Left colon (tissue), 2 donors: ENCODE measurements at regions not wholly inside any gene's neighbourhood (a gene's known extent, or its start where the extent isn't known, plus 50 kb on each side); places are given as distances from the start of the nearest gene placed in this dataset.
A peak's percentile ranks its signal among the peaks of the same experiment; 100 is the strongest.

Experiments
- ATAC-seq: fragments of 200-7000 bp; cut with Tn5 transposase; one replicate; pipeline ENCODE4 v1.9.1; 2020; ENCODE audit warnings: mild to moderate bottlenecking, moderate library complexity
- DNase-seq, 2 donors: peaks; one replicate each; pipeline ENCODE4 v3.0.0-alpha.2; 2020
- intact Hi-C, 2 donors: fragments of 100-400 bp; cut with DNase I in 1 of 2; cut with micrococcal nuclease in 1 of 2; formaldehyde crosslinking; loops; one replicate each; pipeline versions ENCODE4 v1.11.2 to v1.14.0; 2022; cut with DNase I, micrococcal nuclease
- donor health status: DM: no; HTN: no; CAD: no.
- donor health status: DM: yes; HTN: yes; CAD: no.

DNA sequence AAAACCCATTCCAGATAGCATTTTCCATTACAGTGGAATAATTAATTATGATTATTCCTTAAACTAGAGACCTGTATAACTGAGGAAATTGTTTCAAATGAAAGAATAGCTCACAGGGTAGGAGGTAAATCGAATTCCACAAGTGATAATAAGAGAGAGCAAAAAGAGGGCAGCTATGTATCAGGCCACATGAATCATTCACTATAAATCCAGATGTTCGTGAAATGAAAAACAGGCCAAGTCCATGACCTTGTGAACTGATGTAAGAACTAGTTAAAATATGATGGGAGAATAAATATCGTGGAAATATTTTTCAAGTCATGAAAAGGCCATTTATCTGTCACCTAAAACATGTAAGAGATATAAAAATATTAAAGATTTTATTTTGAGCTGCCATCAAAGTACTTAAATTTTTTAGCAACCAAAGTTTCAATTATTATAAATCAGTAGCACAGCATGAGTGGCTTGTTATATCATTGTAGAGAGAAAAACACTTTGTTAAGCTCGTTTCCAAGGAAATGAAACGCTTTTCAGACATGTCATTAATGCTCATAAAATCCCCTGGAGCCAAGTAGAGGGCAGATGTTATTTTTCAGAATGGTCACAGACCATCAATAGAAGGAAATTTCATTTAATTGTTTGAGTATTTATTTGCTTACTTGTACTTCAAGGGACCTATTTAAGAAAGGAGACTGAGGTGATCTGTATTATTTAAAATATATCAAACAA, 120.6 kb upstream of the CDKN3 start:
- ATAC-seq (no peak), DNase-seq (no peak)
- intact Hi-C loops = no loop called here

DNA sequence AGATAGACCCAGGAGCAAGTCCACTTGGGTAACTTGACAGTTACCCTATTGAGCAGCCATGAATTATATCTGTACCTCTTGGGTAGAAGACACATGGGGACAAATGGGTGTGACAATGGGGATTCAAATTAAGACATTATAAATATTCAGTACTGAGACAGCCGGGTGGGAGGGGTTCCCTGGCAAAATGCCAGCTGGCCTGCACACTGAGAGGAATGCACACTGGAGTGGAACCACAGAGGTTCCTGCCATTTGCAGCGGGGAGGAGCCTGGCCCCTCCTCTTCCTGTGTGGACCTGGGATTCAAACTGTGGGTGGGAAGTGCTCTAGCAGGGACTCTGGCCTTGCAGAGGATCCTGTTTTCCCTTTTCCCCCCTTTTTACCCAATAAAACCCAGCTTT, 118.7 kb upstream of the CDKN3 start:
- intact Hi-C loops = no loop called here
- no peak for ATAC-seq

DNA sequence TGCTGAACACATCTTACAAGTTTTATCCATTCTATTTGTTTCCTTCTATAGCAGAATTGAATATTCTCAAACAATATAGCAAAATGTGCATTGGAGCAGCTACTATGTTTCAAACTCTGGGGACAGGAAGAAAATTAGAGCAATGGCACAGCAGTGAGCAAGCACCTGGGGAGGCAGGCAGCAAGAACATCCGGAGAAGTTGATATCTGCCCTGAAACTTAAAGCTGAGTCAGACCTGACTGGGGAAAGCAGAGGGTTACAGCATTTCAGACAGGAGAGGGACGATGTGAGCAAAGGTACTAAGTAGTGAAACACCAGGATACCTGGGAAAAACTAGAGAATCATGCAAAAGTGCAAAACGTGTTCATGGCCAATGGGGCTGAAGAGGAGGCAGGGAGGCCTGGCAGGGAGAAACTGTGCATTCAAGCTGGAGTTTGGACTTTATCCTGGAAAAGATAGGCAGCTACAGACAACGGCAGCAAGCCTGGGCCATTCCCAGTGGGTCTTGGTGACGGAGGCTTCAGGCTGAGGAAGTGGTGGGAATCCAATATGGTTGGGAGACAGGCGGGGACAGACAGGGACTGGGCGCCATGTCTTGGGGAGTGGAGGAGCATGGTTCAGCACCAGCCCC, 118.0 kb upstream of the CDKN3 start:
- intact Hi-C loops = no loop called here
- no peak for DNase-seq
- no peak for ATAC-seq

More for the DNA sequence above, 118.7 kb upstream of the CDKN3 start:
- DNase-seq = no peak

DNA sequence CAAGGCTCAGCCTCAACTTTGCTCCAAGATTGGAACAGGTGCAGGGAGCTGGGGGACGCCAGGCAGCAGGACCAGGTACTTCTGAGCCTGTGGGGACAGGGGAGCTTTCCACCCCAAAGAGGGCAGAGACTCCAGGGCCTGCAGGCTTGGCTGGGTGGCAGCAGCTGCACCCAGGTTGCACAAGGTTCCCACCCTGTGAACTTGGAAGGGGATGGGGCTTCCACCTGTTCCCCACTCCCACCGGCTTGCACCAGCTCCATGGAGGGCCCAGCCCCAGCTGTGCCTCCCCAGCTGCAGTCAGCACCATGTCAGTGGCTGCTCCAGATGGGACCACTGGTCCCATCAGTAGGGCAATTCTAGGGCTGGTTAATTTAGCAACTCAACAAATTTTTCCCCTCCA, 114.0 kb upstream of the CDKN3 start:
- intact Hi-C loops = no loop called here
- DNase-seq = no peak
- no peak for ATAC-seq

DNA sequence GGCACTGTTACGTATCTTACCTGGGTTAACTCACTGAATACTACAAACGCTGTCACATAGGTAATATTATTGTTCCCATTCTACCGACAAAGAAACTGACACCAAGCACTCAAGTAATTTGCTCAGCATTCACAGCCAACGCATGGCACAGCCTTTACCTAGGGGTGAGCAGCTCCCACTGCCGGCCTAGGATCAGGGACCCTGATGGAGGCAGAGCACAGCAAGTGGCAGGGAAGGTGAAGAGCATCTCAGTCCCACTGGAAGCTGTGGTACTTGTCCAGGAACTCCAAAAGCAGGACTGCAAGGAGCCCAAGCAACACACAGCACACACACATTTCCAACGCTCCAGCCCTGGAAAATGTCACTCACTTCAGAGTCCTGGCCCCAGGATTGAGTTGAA, 111.8 kb upstream of the CDKN3 start:
- intact Hi-C loops = no loop called here
- DNase-seq = no peak
- ATAC-seq = no peak

DNA sequence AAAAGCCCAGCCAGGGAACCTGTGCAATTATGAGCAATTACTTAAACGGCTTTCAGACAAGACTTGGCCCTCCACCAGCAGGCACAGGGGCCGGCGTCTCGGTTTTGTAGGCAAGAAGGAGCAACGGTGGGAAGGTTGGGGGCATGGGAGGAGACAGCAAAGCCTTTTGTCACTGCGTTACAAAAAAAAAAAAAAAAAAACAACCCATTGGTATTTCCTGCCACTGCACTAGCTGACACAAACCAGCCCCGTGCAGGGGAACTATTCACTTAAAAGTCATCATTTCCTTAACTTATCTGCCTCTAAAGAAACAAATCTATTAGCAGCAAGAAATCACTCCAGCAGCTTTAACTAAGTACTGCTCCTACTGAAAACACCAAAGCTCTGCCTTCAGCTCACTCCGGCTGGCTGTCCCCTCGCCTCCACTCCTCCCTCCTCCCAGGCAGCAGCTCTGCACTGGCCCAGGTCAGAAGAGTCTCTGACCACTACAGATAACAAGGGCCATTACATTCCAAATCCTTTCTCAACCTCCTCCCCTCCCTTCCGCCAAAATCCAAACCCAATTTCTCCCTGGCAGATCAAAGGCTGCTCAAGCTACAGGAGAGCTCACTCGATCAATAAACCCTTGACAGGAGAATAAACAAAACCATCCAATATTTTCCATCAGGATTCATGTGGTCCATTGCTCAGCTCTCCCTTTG, 105.2 kb upstream of the CDKN3 start:
- ATAC-seq (no peak), DNase-seq (no peak)
- intact Hi-C loops = no loop called here

DNA sequence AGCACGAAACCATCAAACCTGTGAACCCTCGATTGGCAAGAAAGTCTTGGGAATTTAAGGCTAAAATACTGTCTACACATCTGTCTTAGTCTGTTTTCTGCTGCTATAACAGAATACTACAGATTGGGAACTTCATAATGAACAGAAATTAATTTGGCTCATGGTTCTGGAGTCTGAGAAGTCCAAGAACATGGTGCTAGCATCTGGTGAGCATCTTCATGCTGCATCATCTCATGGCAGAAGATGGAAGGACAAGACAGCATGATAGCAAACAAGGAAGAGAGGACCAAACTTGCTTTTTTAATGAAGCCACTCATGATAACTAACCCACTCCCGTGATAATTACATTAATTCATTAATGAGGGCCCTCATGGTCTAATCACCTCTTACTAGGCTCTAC, 102.0 kb upstream of the CDKN3 start:
- no peak for ATAC-seq
- intact Hi-C loops = no loop called here

DNA sequence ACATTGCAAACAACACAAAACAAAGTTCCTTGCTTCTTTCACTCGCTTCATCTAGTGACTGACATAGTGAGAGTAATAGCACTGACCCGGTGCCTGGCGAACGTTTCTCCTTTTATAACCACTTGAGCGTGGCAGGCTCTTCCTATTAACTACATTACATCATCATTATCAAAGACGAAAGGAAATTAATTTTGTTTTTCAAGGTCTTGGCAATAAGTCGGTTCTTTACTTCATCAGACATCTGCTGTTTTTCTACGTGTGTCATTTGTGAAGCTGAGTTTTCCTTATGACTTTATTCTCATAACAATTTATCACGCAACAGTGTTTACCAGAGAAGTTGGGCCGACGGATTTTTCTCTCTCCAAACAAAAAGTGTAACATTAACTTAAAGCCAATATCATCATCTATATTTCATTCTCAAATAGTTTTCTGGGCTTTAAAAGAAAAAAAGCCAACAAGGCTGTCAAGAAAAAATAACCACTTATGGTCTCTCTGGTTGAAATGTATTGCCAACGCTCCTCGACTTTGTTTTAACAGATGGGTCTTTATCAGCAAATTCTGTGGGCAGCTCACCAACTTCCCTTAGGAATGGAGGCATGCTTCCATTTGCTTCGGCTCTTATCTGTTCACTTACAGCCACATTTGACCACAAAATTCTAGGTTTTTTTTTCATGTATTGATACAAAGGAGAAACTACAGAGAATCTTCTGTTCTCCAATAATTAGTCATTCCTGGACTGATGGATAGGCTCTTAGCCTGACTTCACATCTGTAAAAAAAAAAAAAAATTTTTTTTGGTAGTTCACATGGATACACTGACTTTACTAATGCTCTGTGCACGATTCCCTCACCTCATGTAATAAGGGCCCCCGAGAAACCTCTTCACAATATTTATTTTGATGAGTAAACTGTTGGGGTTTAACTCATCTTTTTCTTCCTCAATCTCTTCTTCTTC, 97.1 kb upstream of the CDKN3 start:
- peak; percentile 20 for ATAC-seq
- intact Hi-C loops = no loop called here
- DNase-seq = no peak

More for the DNA sequence above, 102.0 kb upstream of the CDKN3 start:
- no peak for DNase-seq

DNA sequence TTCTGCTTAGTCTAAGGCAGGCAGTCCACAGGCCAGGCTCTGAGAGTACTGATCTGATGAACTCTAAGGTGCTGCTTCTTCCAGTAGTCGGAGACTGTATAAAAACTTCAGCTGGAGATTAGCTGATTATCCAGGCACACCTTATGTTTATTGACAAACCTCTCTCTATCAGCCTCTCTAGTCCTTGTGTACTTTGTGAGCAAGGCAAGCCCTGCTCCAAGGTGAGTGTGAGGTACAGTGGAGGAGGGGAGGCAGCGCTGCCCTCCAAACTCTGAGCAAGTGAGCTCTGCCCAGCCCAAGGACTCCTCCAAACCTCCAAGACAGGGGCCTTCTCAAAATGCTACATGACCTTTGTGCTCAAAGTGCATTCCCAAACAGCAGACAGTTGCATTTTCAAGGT, 95.9 kb upstream of the CDKN3 start:
- DNase-seq = peak in 1 of 2 donors; percentile 16
- intact Hi-C loops = no loop called here

DNA sequence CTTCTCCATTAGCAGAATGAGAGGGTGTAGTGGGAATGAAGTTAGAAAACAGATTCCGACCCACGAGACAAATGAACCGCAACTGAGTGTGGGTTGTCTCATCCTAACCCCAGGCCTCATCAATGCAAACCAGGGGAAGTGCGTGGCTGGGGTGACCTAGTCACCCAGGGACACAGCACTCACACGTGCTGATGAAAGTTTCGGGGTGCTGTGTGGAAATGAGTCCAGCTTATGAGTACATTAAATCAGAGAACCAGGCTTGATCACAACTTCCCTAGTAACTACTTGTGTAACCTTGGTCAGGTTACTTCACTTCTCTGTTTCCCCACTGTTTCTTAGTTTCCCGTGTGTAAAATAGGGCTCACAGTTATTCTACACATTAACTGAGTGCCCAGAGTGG, 95.4 kb upstream of the CDKN3 start:
- ATAC-seq = no peak
- intact Hi-C loops = no loop called here

More for the DNA sequence above, 95.9 kb upstream of the CDKN3 start:
- ATAC-seq = peak; percentile 98

DNA sequence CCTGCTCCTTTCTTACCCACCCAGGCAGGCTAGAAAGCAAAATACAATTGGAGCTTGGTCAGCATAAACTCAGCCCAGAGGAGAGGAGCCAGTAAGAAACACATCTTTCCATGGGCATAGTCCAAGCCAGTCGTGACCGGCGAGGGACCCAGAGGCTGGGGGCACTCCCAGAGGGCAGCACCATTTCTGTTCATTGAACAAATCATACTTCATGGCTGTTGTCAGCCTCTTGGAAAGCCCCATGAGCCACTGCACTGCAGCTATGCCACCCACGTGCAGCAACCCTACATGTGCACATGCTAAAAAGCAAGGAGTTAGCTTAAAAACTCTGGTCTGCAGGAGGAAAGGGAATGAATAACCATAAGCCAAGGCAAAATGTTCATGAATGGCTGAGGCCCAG, 90.0 kb upstream of the CDKN3 start:
- intact Hi-C loops = no loop called here
- DNase-seq = no peak
- ATAC-seq = no peak

More for the DNA sequence above, 95.4 kb upstream of the CDKN3 start:
- no peak for DNase-seq

DNA sequence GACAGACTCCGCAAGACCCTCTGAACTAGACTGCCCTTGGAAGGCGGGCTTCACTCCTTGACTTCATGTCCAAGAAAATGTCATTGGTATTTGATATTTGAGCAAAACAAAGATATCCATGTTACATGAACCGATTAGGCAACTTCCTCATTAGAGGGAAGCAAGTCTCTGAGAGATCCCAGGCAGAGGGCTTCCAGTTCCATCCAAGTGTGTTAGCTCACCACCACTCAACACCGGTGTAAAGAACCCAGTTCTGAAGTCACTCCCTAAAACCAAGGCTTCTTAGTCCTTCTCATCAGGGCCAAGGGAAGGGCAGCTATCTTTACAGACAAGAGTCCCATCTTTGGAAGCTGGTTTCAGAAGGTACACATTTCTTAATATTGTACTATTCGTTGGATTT, 87.2 kb upstream of the CDKN3 start:
- intact Hi-C loops = no loop called here
- ATAC-seq (no peak), DNase-seq (no peak)

DNA sequence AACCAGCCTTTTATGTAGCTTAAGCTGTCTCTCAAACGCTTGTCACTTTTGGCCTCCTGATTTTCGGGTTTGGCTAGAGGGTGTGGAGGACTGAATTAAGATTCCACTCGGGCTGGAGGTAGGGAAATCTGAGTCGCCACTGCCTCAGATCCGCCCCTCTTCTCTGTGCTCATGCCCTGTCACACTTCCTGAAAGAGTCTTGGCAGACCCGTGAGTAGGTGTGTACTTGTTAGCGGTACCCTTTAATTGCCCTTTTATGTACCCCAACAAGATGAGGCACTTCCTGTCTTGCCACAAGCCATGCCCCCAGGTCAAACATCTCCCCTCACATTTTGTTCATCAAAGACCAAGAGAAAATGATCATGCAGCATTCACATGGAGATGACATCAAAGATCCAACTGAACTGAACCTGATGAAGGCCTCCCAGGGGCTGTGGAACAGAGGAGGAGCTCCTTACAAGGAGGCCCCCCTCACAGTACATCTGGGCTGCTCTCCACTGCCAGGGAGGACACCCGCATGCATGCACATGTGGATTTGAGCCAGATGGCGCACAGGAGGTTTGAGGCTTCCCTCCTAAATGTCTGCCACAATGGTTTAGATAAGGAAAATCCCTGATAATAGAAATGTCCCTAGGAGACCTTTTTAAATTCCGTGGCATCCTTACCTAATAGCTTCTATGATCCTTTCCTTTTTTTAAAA, 86.5 kb upstream of the CDKN3 start:
- intact Hi-C loops = no loop called here
- no peak for ATAC-seq

DNA sequence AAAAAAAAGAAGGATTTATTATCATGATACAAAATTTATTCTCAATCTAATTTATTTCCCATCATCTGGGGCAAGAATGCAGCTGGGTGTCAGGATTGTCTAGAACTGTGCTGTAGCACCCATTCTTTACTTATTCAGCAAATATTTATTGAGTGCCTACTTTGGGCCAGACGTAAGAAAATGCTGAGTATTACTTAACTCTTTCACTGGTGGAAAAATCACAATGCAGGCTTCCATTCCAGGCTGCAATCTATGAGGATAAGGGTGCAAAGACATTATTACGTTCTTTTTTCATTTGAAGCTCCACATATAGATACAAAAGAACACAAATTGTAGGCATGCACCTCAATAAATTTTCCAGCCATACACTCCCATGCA, 86.0 kb upstream of the CDKN3 start:
- ATAC-seq (no peak), DNase-seq (no peak)
- intact Hi-C loops = no loop called here

More for the DNA sequence above, 86.5 kb upstream of the CDKN3 start:
- DNase-seq = no peak

DNA sequence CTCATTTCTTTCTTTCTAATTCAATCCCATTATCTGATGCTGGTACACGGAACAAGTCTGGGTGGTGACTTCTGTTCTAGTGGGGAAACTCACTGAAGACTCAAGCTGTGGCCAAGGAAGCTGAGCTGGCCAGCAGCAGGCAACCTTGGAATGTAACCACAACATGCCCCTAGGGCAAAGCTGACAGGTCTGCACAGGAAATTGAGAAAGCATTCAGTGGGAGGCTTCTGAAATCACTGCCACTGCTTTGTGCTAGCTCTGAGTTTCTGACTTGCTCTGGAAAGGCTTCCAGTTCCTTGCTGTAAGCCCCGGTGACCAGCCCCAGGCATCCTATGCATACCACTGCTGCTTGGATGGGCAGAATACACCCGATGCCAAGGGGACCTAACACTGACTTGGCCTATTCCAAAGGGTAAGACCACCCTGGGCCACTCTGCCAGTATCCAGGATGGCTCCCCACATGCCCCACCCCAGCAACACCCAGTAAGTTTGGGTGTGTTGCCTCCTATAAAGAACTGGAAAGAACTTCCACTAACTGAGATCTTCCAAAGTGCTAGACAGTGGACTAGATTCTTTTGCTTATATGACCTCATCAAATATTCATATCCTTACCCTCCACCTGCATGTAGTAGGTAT, 84.5 kb upstream of the CDKN3 start:
- ATAC-seq (no peak), DNase-seq (no peak)
- intact Hi-C loops = no loop called here

DNA sequence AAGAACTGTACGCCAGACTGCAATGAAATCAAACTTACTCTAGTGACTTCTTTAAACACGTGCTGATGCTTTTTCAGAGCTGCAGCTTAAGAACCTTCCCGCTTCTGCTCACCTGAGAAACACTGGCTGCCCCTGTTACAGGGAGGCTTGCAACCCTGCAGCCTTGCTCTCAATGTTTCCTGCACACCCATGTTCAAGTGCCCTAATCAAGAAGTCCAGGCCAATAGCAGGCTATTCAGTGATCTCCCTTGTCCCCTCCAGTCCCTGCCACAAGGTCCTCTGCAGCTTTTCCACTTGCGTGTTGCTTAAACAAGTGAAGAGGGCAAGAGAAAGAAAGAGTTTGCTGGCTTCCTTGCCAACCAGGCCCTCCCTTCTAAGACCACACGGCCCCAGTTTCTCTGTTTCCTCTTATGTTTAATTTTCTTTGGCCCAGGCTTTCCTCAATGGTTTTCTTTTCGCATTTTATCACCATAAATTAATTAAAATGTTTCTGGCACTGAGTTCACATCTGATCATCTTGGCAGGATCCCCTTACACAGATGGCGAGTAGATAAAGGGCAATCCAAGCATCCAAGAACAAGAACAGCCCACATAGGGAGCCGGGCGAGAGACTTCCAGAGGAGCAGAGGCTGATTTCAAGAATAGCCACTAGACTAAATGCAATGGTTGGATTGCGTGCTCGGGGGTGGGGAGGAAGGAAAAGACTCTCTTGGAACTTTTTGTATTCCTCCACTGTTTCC, 82.3 kb upstream of the CDKN3 start:
- intact Hi-C loops = no loop called here
- ATAC-seq = no peak
- no peak for DNase-seq

DNA sequence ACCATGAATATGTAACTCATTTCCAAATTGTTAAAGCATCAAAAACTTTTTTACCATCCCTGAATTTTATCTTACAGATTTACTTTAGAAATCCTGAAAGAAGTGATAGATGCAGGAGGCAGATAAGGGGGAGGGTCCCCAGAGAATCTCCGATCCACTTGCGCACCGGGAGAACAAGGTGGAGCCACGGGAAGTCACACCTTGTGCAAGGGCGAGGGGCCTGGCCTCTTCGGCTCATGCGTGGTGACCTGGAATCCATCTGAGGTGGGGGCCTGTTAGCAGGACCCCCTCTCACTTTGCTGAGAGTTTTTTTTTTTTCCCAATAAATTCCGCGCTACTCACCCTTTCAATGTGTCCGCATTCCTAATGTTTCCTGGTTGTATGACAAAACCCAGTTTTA, 80.2 kb upstream of the CDKN3 start:
- no peak for ATAC-seq
- DNase-seq = no peak

DNA sequence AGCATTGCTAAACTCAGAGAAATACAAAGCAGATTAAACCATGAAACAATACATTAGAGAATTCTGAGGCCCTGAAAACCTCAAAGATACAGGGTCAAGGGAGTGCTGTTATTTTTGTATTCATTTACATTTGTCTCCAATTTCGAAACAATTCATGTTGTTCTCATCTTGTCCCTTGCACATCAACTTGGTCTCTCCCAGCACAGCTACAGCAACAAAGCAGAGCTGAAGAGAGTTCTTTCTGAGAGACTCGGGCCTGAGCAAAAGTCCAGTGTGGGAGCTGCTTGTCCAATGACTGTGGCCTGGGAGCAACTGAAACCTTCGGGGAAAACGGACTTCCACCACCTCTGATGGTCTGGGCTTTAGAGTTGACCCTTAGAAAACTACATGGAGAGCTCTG, 79.4 kb upstream of the CDKN3 start:
- DNase-seq = no peak
- no peak for ATAC-seq
- intact Hi-C loops = no loop called here

More for the DNA sequence above, 80.2 kb upstream of the CDKN3 start:
- intact Hi-C loops = no loop called here
